ENCODE measurements at regions not wholly inside any gene's neighbourhood (a gene's known extent, or its start where the extent isn't known, plus 50 kb on each side); places are given as distances from the start of the nearest gene placed in this dataset.
"Not testable (repeated sequence)": the region's sequence is repeated elsewhere in the genome, so short reads cannot be mapped to it uniquely, and the experiment has no call there.

DNA sequence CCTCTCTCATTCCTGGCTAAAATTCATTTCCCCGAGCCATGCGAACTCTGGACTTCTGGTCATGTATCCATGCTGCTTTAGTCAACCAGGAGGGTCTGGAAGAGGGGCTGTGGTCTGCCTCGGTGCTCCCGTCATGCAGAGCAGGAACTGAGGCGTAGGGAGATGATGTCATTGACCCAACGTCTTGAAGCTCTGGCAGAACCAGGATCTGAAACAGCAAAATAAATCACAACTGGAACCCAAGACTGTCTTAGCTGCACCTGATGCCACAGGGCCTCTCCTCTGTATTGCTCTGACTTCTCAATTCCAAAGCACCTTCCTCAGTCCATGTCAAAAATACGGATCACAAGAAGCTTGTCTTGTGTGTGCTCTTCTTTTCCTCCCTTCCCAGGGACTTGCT is 131.0 kb upstream of the LDB2 start:
- Histone ChIP-seq H3K9me3 (ENCODE audit: low read length) (no peaks in the 10 kb centered on the region), H3K9ac (ENCODE audit: low read length) (no peak overlapping the region), H3K4me1 (ENCODE audit: insufficient read depth, low read length) (no peaks in the 10 kb centered on the region), H3K27ac (ENCODE audit: low read depth, low read length) (no peak overlapping the region), H3K4me3 (ENCODE audit: low read depth in 1 of 2, low read length in 2 of 2) (no peak overlapping the region), H3K36me3 (ENCODE audit: insufficient read depth, low read length) (no peaks in the 10 kb centered on the region), H3K27me3 (ENCODE audit: control insufficient read depth in 1 of 2, insufficient read depth in 2 of 2, low read length in 2 of 2) (no peaks in the 10 kb centered on the region)

DNA sequence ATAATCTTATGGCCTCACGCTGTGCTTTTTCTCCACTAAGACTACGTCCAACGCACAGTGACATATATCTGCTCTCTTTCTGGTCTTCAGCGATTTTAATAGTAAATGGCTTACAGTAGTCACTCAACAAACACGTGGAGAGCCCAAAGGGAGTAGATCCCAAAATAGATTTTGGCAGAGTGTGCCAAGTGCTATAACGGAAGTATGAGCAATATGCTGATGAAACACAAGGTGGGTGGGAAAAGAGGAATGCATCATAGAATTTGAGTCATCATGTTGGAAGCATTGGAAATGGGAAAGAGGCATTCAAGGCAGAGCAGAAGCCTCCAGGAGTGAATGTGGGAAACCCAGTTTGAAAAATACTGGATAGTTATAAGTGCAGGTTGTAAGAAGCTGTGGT is 129.1 kb upstream of the LDB2 start:
- H3K27me3 ChIP-seq (ENCODE audit: control insufficient read depth in 1 of 2, insufficient read depth in 2 of 2, low read length in 2 of 2), result no peaks in the 10 kb centered on the region
- no peaks in the 10 kb centered on the region for H3K36me3 ChIP-seq (ENCODE audit: insufficient read depth, low read length)
- H3K4me1 ChIP-seq (ENCODE audit: insufficient read depth, low read length), result no peaks in the 10 kb centered on the region
- no peak overlapping the region for H3K27ac ChIP-seq (ENCODE audit: low read depth, low read length)
- no peak overlapping the region for H3K9ac ChIP-seq (ENCODE audit: low read length)
- H3K4me3 ChIP-seq (ENCODE audit: low read depth in 1 of 2, low read length in 2 of 2), result no peak overlapping the region
- H3K9me3 ChIP-seq (ENCODE audit: low read length), result no peaks in the 10 kb centered on the region

DNA sequence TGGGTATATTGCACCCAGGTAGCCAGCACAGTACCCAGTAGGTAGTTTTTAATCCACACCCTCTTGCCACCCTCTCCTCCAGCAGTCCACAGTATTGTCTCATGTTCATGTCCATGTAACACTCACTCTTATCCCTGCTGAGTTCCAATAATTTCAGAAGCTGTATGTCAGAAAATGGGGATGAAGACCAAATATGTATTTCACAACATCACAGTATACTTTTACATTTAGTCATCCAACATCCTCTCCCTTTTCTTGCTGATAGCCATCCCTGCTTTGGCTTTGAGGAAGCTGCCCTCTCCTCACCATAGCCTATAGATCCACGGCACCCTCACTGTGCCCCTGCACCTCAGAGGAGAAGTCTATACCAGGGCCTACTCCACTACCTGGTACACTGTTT is 126.0 kb upstream of the LDB2 start:
- Histone ChIP-seq H3K27ac (ENCODE audit: low read depth, low read length) (no peak overlapping the region), H3K36me3 (ENCODE audit: insufficient read depth, low read length) (no peaks in the 10 kb centered on the region), H3K4me1 (ENCODE audit: insufficient read depth, low read length) (no peaks in the 10 kb centered on the region), H3K9me3 (ENCODE audit: low read length) (no peaks in the 10 kb centered on the region), H3K9ac (ENCODE audit: low read length) (no peak overlapping the region), H3K27me3 (ENCODE audit: control insufficient read depth in 1 of 2, insufficient read depth in 2 of 2, low read length in 2 of 2) (no peaks in the 10 kb centered on the region), H3K4me3 (ENCODE audit: low read depth in 1 of 2, low read length in 2 of 2) (no peak overlapping the region)

- no peak overlapping the region for H3K9ac ChIP-seq (ENCODE audit: low read length)
- H3K9me3 ChIP-seq (ENCODE audit: low read length), result no peaks in the 10 kb centered on the region
- H3K4me3 ChIP-seq (ENCODE audit: low read depth in 1 of 2, low read length in 2 of 2), result no peak overlapping the region
- H3K4me1 ChIP-seq (ENCODE audit: insufficient read depth, low read length), result no peaks in the 10 kb centered on the region
- H3K27ac ChIP-seq (ENCODE audit: low read depth, low read length), result no peak overlapping the region
- H3K27me3 ChIP-seq (ENCODE audit: control insufficient read depth in 1 of 2, insufficient read depth in 2 of 2, low read length in 2 of 2), result no peaks in the 10 kb centered on the region
- H3K36me3 ChIP-seq (ENCODE audit: insufficient read depth, low read length), result no peaks in the 10 kb centered on the region
These were observed 122.5 kb upstream of the LDB2 start for GRCh38 chr4:17020901-17021300.

DNA sequence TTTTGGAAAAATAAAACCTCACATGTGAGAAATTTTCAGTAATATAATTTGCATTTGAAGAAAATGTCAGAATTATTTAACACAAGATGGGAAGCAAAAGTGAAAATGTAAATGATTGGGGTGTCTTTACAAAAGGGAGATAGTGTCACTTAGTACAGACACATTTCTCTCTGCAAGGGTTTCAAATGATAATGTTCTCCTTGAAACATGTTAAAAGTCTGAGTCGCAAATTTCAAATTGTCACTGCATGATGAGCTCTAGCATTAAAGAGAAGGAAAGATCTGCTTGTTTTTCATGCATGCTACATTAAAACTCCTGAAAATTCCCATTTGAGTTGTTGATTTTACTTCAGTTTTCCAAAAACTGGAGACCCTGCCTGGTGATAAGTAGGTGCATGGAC is 122.0 kb upstream of the LDB2 start:
- no peaks in the 10 kb centered on the region for H3K36me3 ChIP-seq (ENCODE audit: insufficient read depth, low read length)
- H3K9me3 ChIP-seq (ENCODE audit: low read length), result no peaks in the 10 kb centered on the region
- H3K27ac ChIP-seq (ENCODE audit: low read depth, low read length), result no peak overlapping the region
- no peaks in the 10 kb centered on the region for H3K4me1 ChIP-seq (ENCODE audit: insufficient read depth, low read length)
- no peaks in the 10 kb centered on the region for H3K27me3 ChIP-seq (ENCODE audit: control insufficient read depth in 1 of 2, insufficient read depth in 2 of 2, low read length in 2 of 2)
- no peak overlapping the region for H3K9ac ChIP-seq (ENCODE audit: low read length)
- H3K4me3 ChIP-seq (ENCODE audit: low read depth in 1 of 2, low read length in 2 of 2), result no peak overlapping the region

GRCh38 chr4:17018621-17019020 is 120.2 kb upstream of the LDB2 start:
- H3K9ac ChIP-seq (ENCODE audit: low read length); H3K4me3 ChIP-seq (ENCODE audit: low read depth in 1 of 2, low read length in 2 of 2); H3K9me3 ChIP-seq (ENCODE audit: low read length); H3K4me1 ChIP-seq (ENCODE audit: insufficient read depth, low read length); H3K36me3 ChIP-seq (ENCODE audit: insufficient read depth, low read length); H3K27ac ChIP-seq (ENCODE audit: low read depth, low read length); H3K27me3 ChIP-seq (ENCODE audit: control insufficient read depth in 1 of 2, insufficient read depth in 2 of 2, low read length in 2 of 2): not testable (repeated sequence)

DNA sequence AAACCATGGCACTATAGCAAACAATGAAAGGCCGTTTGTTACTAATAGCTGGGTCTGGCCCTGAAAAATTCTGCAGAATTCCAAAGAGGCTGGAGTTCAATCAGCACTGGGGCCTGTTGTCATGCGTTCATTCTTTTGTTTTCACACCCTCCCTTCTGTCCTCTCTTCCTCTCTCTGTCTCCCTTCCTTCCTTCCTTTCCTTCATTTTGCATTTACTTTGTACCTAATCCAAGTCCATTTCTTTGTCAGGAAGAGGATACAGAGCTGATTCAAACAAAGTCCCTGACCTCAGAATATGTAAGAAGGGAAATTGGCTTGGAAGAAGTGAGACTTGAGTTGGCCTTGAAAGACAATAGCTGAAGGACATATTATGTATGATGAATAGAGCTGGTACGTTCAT is 119.6 kb upstream of the LDB2 start:
- Histone ChIP-seq H3K27ac (ENCODE audit: low read depth, low read length) (no peak overlapping the region), H3K36me3 (ENCODE audit: insufficient read depth, low read length) (no peaks in the 10 kb centered on the region), H3K4me3 (ENCODE audit: low read depth in 1 of 2, low read length in 2 of 2) (no peak overlapping the region), H3K4me1 (ENCODE audit: insufficient read depth, low read length) (no peaks in the 10 kb centered on the region), H3K9ac (ENCODE audit: low read length) (no peak overlapping the region), H3K27me3 (ENCODE audit: control insufficient read depth in 1 of 2, insufficient read depth in 2 of 2, low read length in 2 of 2) (no peaks in the 10 kb centered on the region), H3K9me3 (ENCODE audit: low read length) (no peaks in the 10 kb centered on the region)

DNA sequence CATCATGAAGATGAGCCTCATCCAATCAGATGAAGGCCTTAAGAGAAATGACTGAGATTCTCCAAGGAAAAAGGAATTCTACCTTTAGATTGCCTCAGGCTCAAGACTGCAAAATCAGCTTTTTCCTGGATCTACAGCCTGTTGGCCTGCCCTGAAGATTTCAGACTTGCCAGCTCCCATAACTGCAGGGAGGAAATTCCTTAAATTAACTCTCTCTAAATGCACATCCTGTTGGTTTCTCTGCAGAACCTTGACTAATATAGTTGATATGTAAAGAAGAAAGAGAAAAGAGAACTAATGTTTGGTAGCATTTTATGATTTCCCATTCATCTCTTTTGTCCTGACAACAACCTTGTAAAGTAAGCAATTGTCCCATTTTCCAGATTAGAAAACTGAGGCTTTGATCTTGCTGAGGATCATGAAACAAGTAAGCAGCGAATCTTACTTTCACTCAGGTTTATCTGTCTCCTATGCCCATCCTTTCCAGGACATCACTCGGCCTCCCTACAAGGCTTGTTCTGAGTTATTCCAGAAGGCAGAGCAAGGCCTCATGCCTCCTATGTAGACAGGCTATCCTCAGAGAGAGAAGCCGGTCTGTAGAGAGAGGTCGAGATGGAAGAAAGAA is 115.0 kb upstream of the LDB2 start:
- Histone ChIP-seq H3K9ac (ENCODE audit: low read length) (no peak overlapping the region), H3K27me3 (ENCODE audit: control insufficient read depth in 1 of 2, insufficient read depth in 2 of 2, low read length in 2 of 2) (no peaks in the 10 kb centered on the region), H3K4me3 (ENCODE audit: low read depth in 1 of 2, low read length in 2 of 2) (no peak overlapping the region), H3K4me1 (ENCODE audit: insufficient read depth, low read length) (no peaks in the 10 kb centered on the region), H3K9me3 (ENCODE audit: low read length) (no peaks in the 10 kb centered on the region), H3K27ac (ENCODE audit: low read depth, low read length) (no peak overlapping the region), H3K36me3 (ENCODE audit: insufficient read depth, low read length) (no peaks in the 10 kb centered on the region)

DNA sequence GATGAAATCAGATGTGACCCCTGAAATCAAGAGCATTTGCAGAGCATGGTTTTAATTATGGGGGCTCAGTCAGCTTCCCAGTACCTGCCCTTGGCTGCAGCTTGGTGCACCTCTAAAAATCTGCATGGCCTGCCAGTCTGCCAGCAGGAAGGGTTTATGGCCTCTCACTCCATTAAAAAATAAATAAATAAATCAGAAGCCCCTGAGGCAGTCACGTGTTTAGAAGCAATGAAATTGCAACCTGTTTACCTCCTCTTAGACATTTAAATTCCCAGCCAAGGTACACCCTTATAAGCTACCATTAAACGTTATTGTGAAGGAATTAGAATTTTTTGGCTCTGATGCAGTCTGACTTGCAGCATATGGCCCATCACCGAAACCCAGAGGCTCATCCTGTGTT is 114.0 kb upstream of the LDB2 start:
- H3K36me3 ChIP-seq (ENCODE audit: insufficient read depth, low read length), result no peaks in the 10 kb centered on the region
- H3K27me3 ChIP-seq (ENCODE audit: control insufficient read depth in 1 of 2, insufficient read depth in 2 of 2, low read length in 2 of 2), result no peaks in the 10 kb centered on the region
- H3K9ac ChIP-seq (ENCODE audit: low read length), result no peak overlapping the region
- H3K27ac ChIP-seq (ENCODE audit: low read depth, low read length), result no peak overlapping the region
- no peaks in the 10 kb centered on the region for H3K9me3 ChIP-seq (ENCODE audit: low read length)
- no peak overlapping the region for H3K4me3 ChIP-seq (ENCODE audit: low read depth in 1 of 2, low read length in 2 of 2)
- H3K4me1 ChIP-seq (ENCODE audit: insufficient read depth, low read length), result no peaks in the 10 kb centered on the region

DNA sequence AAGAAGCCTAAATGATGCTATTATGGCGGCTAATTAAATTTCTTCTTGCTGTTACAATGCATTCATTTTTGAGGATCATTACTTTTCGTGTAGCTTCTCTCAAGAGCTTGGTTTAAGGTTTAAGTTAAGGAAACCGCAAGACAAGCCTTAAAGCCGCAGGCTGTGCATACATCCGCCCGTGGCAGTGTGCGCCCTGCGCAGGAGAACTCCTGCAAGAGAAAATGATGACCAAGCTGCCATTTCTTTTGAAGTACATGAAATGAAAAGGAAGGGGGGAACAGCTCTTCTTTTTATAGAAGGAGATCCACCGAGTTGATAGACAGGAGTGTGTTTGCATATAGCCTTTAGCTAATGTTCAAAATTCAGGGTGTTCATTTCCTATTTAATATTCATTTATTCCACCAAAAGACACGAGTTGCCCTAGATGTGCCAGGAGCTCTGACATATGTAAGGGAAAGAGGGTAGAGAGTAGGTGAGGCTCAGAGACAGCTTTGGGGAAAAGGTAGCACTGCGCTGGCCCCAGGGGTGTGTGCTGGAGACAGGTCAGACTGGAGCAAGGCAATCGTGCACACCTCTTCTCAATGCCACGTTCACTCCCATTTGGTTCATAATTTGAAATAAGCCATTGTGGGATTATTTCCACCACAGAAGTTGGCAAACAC is 112.1 kb upstream of the LDB2 start:
- Histone ChIP-seq H3K27me3 (ENCODE audit: control insufficient read depth in 1 of 2, insufficient read depth in 2 of 2, low read length in 2 of 2) (no peaks in the 10 kb centered on the region), H3K4me3 (ENCODE audit: low read depth in 1 of 2, low read length in 2 of 2) (no peak overlapping the region), H3K4me1 (ENCODE audit: insufficient read depth, low read length) (no peaks in the 10 kb centered on the region), H3K27ac (ENCODE audit: low read depth, low read length) (no peak overlapping the region), H3K9ac (ENCODE audit: low read length) (no peak overlapping the region), H3K9me3 (ENCODE audit: low read length) (no peaks in the 10 kb centered on the region), H3K36me3 (ENCODE audit: insufficient read depth, low read length) (no peaks in the 10 kb centered on the region)

DNA sequence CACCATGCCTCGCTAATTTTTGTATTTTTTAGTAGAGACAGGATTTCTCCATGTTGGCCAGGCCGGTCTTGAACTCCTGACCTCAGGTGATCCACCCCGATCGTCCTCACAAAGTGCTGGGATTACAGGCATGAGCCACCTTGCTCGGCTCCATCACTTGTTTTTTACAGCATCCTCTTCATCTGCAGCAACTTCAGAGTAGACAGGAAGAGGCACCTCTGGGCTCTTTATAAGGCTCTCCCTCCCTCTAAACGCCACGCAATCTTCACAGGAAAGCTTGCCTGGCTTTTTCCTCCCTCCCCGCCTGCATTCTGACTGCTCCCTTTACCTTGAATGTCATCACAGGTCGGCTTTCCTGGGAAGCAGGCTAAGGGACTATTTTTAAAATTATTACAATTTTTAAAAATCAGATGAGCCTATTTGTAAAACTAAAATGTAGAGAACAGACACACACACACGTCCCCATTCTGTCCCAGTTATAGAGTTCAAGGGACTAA is 111.5 kb upstream of the LDB2 start:
- Histone ChIP-seq H3K27me3 (ENCODE audit: control insufficient read depth in 1 of 2, insufficient read depth in 2 of 2, low read length in 2 of 2) (no peaks in the 10 kb centered on the region), H3K27ac (ENCODE audit: low read depth, low read length) (no peak overlapping the region), H3K4me1 (ENCODE audit: insufficient read depth, low read length) (no peaks in the 10 kb centered on the region), H3K9ac (ENCODE audit: low read length) (no peak overlapping the region), H3K36me3 (ENCODE audit: insufficient read depth, low read length) (no peaks in the 10 kb centered on the region), H3K4me3 (ENCODE audit: low read depth in 1 of 2, low read length in 2 of 2) (no peak overlapping the region), H3K9me3 (ENCODE audit: low read length) (no peaks in the 10 kb centered on the region)

- Histone ChIP-seq H3K4me3 (ENCODE audit: low read depth in 1 of 2, low read length in 2 of 2) (no peak overlapping the region), H3K9me3 (ENCODE audit: low read length) (no peaks in the 10 kb centered on the region), H3K27me3 (ENCODE audit: control insufficient read depth in 1 of 2, insufficient read depth in 2 of 2, low read length in 2 of 2) (no peaks in the 10 kb centered on the region), H3K9ac (ENCODE audit: low read length) (no peak overlapping the region), H3K36me3 (ENCODE audit: insufficient read depth, low read length) (no peaks in the 10 kb centered on the region), H3K27ac (ENCODE audit: low read depth, low read length) (no peak overlapping the region), H3K4me1 (ENCODE audit: insufficient read depth, low read length) (no peaks in the 10 kb centered on the region)
These were observed 110.4 kb upstream of the LDB2 start for GRCh38 chr4:17008834-17009345.
